ENCODE measurements at regions not wholly inside any gene's neighbourhood (a gene's known extent, or its start where the extent isn't known, plus 50 kb on each side); places are given as distances from the start of the nearest gene placed in this dataset.
"Not testable (repeated sequence)": the region's sequence is repeated elsewhere in the genome, so short reads cannot be mapped to it uniquely, and the experiment has no call there.

GRCh38 chr9:11506980-11507379, 894.2 kb upstream of the PTPRD start:
- no peak for DNase-seq (ENCODE audit: low read depth)

GRCh38 chr9:11537566-11537965, 924.8 kb upstream of the PTPRD start:
- DNase-seq (ENCODE audit: low read depth): no peak

- DNase-seq (ENCODE audit: low read depth): no peak
Observed at GRCh38 chr9:11542781-11543180, 930.0 kb upstream of the PTPRD start.

- DNase-seq (ENCODE audit: low read depth): no peak
Observed at GRCh38 chr9:11546231-11546630, 933.4 kb upstream of the PTPRD start.

- DNase-seq (ENCODE audit: low read depth): no peak
Observed at GRCh38 chr9:11549311-11549794, 936.6 kb upstream of the PTPRD start.

GRCh38 chr9:11551106-11551505, 938.3 kb upstream of the PTPRD start:
- no peak for DNase-seq (ENCODE audit: low read depth)

- no peak for DNase-seq (ENCODE audit: low read depth)
Observed at GRCh38 chr9:11558043-11558442, 945.2 kb upstream of the PTPRD start.

GRCh38 chr9:11559001-11559776, 946.4 kb upstream of the PTPRD start:
- DNase-seq (ENCODE audit: low read depth): no peak

- no peak for DNase-seq (ENCODE audit: low read depth)
Observed at GRCh38 chr9:11577522-11577921, 964.7 kb upstream of the PTPRD start.

GRCh38 chr9:11595756-11596155, 983.0 kb upstream of the PTPRD start:
- no peak for DNase-seq (ENCODE audit: low read depth)

GRCh38 chr9:11618241-11618805, 1005.5 kb upstream of the PTPRD start:
- no peak for DNase-seq (ENCODE audit: low read depth)

- DNase-seq (ENCODE audit: low read depth): no peak
Observed at GRCh38 chr9:11632691-11633090, 1019.9 kb upstream of the PTPRD start.

GRCh38 chr9:11646831-11647230, 1034.0 kb upstream of the PTPRD start:
- DNase-seq (ENCODE audit: low read depth): no peak

GRCh38 chr9:11653867-11654266, 1039.3 kb upstream of the TYRP1 start:
- DNase-seq (ENCODE audit: low read depth): no peak

- no peak for DNase-seq (ENCODE audit: low read depth)
Observed at GRCh38 chr9:11663913-11664312, 1029.3 kb upstream of the TYRP1 start.

- no peak for DNase-seq (ENCODE audit: low read depth)
Observed at GRCh38 chr9:11676821-11677220, 1016.4 kb upstream of the TYRP1 start.

GRCh38 chr9:11686733-11687132, 1006.5 kb upstream of the TYRP1 start:
- DNase-seq (ENCODE audit: low read depth): no peak

GRCh38 chr9:11697126-11697525, 996.1 kb upstream of the TYRP1 start:
- no peak for DNase-seq (ENCODE audit: low read depth)

- DNase-seq (ENCODE audit: low read depth): no peak
Observed at GRCh38 chr9:11701706-11702105, 991.5 kb upstream of the TYRP1 start.

- DNase-seq (ENCODE audit: low read depth): no peak
Observed at GRCh38 chr9:11702548-11702947, 990.6 kb upstream of the TYRP1 start.

- DNase-seq (ENCODE audit: low read depth): not testable (repeated sequence)
Observed at GRCh38 chr9:11704198-11704597, 989.0 kb upstream of the TYRP1 start.

- DNase-seq (ENCODE audit: low read depth): no peak
Observed at GRCh38 chr9:11708899-11709298, 984.3 kb upstream of the TYRP1 start.

GRCh38 chr9:11709567-11709966, 983.6 kb upstream of the TYRP1 start:
- no peak for DNase-seq (ENCODE audit: low read depth)

- no peak for DNase-seq (ENCODE audit: low read depth)
Observed at GRCh38 chr9:11713077-11713476, 980.1 kb upstream of the TYRP1 start.

Measured in renal cortical epithelial cell (primary cell).